K562 (cell line): ENCODE measurements at regions not wholly inside any gene's neighbourhood (a gene's known extent, or its start where the extent isn't known, plus 50 kb on each side); places are given as distances from the start of the nearest gene placed in this dataset.

Source experiments
- ATF1 ChIP-seq, 2 experiments: fragments of 450-650 bp in 1 of 2; IDR thresholded peaks; 2 replicates each; pipeline ENCODE4 v1.6.1; 2016; ENCODE audit warnings: missing compliant biosample characterization in 1 of 2, missing genetic modification characterization in 1 of 2
- POLR2AphosphoS5 ChIP-seq: IDR thresholded peaks from 2 replicates; pipeline ENCODE4 v1.6.1; 2011; ENCODE audit warnings: mild to moderate bottlenecking, low read depth, low read length, moderate library complexity; ENCODE audit not compliant: control insufficient read depth, insufficient read depth
- RNF2 ChIP-seq: sonication (generic); IDR thresholded peaks from 2 replicates; pipeline ENCODE4 v1.6.1; 2016
- SIX5 ChIP-seq, 2 experiments: IDR thresholded peaks; 2 replicates each; pipeline ENCODE4 v1.6.1; 2011; ENCODE audit warnings: low read length in 2 of 2, borderline replicate concordance in 1 of 2, low read depth in 1 of 2, mild to moderate bottlenecking in 1 of 2, moderate library complexity in 1 of 2; ENCODE audit not compliant: insufficient read depth in 1 of 2

DNA sequence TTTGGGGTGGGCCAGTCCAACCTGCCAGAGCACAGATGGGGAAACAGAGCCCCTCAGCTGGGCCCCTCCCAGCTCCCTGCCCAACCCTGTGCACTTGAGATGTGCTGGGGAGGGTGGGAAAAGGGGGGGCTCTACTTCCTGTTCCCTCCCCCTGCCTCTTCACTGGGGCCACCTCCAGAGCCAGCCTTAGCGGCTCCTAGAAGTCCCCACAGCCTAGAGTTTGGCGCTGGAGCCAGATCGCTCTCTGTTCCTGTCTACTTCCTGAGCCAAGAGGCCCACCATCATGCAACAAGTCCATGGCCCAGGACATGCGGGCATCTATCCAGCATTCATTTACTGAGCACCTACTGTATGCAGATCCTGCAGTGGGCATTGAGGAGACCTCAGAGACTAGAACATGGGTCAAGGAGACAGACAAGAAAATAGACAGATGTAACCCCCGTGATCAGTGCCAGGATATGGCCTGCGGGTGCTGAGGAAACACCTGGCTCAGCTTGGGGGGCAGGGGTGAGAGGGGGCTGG is 144.1 kb downstream of the SYF2 start:
- no peak for TF ChIP-seq POLR2AphosphoS5
- no peak for TF ChIP-seq ATF1 (CRISPR knock-in tag; IDR thresholded peaks at IDR 0.05)
- TF ChIP-seq ATF1 (tag; IDR thresholded peaks at IDR 0.05): no peak
- no peak for TF ChIP-seq RNF2
- no peak for TF ChIP-seq SIX5 (IDR thresholded peaks at IDR 0.05; ENCODE audit: borderline replicate concordance in 1 of 2, insufficient read depth in 1 of 2, low read depth in 1 of 2, low read length in 2 of 2)
